ENCODE measurements at regions not wholly inside any gene's neighbourhood (a gene's known extent, or its start where the extent isn't known, plus 50 kb on each side); places are given as distances from the start of the nearest gene placed in this dataset.

DNA sequence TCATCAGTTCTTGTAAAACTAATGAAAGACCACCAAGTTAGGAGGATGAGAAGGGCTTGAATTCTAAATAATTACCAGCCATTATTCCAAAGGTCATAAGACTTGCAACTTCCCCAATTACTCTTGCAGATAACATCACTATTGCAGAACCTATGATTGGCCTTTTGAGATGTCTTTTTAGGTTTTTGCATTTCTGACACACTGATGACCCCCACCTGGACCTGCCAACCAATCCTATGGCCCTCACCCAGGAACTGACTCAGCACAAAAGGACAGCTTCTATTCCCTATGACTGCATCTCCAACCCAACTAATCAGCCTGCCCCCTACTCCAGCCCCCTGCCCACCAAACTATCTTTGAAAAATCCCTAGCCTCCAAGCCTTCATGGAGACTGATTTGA lies 111.5 kb upstream of the COPS8 start:
- H3K4me1 Mint-ChIP-seq (ENCODE audit: low read depth): peaks cover 33% of the 10 kb centered on the region
- no peak for TF ChIP-seq CTCF (IDR thresholded peaks at IDR 0.05)
- H3K9me3 Mint-ChIP-seq: no peaks in the 10 kb centered on the region
- Histone ChIP-seq H3K9me3 (ENCODE audit: control insufficient read depth in 1 of 2, insufficient read depth in 1 of 2, low read length in 2 of 2) (peaks cover 0 to 7% of the 10 kb centered on the region in 2 experiments), H3K27ac (ENCODE audit: low read depth in 1 of 2, low read length in 2 of 2) (no peak overlapping the region), H3K36me3 (ENCODE audit: insufficient read depth, low read length) (no peaks in the 10 kb centered on the region), H3K4me3 (ENCODE audit: low read length) (no peak overlapping the region), H3K4me1 (ENCODE audit: insufficient read depth, low read length) (peaks cover 22% of the 10 kb centered on the region), H3K27me3 (ENCODE audit: control insufficient read depth in 1 of 2, insufficient read depth in 2 of 2, low read length in 2 of 2) (no peaks in the 10 kb centered on the region)
- no peaks in the 10 kb centered on the region for H3K27me3 Mint-ChIP-seq
- H3K4me3 Mint-ChIP-seq: no peak overlapping the region
- no peak overlapping the region for H3K27ac Mint-ChIP-seq
- H3K36me3 Mint-ChIP-seq (ENCODE audit: low read depth): no peaks in the 10 kb centered on the region
- ChIA-PET CTCF (interaction anchor here (1.2 kb wide), 1 partner anchor 8 kb away, joined by 3 read pairs; no protein-coding TSS in a partner anchor), POLR2A (no interaction called here)
- intact Hi-C loops (cut with DNase I, micrococcal nuclease): no loop called here
- DNase-seq: no peak
- ATAC-seq (ENCODE audit: poor library complexity): no peak

DNA sequence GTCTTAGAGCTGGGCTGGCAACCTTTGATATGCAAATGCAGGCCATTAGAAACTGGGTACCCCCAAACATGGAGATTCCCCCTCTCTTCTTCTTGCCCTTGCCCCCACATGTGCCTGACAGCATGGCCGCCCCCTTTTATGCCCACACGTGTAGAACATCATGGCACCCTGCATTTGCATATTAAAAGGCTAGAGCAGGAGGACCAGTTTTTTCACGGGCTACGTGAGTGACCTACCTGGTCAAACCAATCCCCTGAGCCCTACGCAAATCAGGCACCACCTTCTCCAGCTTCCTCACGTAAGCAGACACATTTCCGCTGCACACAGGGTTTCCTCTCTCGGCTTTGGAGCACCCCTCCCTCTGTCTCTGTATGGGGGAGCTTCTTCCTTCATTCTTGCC lies 110.9 kb upstream of the COPS8 start:
- Histone ChIP-seq H3K27ac (ENCODE audit: low read depth in 1 of 2, low read length in 2 of 2) (no peak overlapping the region), H3K27me3 (ENCODE audit: control insufficient read depth in 1 of 2, insufficient read depth in 2 of 2, low read length in 2 of 2) (no peaks in the 10 kb centered on the region), H3K9me3 (ENCODE audit: control insufficient read depth in 1 of 2, insufficient read depth in 1 of 2, low read length in 2 of 2) (peaks cover 0 to 7% of the 10 kb centered on the region in 2 experiments), H3K4me1 (ENCODE audit: insufficient read depth, low read length) (peaks cover 16% of the 10 kb centered on the region), H3K36me3 (ENCODE audit: insufficient read depth, low read length) (no peaks in the 10 kb centered on the region), H3K4me3 (ENCODE audit: low read length) (no peak overlapping the region)
- DNase-seq: no peak
- POLR2A ChIA-PET: no interaction called here
- H3K9me3 Mint-ChIP-seq: no peaks in the 10 kb centered on the region
- no peak for ATAC-seq (ENCODE audit: poor library complexity)
- H3K4me3 Mint-ChIP-seq: no peak overlapping the region
- H3K4me1 Mint-ChIP-seq (ENCODE audit: low read depth): peaks cover 27% of the 10 kb centered on the region
- intact Hi-C loops (cut with DNase I, micrococcal nuclease): no loop called here
- no peak overlapping the region for H3K27ac Mint-ChIP-seq
- no peaks in the 10 kb centered on the region for H3K36me3 Mint-ChIP-seq (ENCODE audit: low read depth)
- H3K27me3 Mint-ChIP-seq: no peaks in the 10 kb centered on the region
- no peak for TF ChIP-seq CTCF (IDR thresholded peaks at IDR 0.05)
- CTCF ChIA-PET: no interaction called here

DNA sequence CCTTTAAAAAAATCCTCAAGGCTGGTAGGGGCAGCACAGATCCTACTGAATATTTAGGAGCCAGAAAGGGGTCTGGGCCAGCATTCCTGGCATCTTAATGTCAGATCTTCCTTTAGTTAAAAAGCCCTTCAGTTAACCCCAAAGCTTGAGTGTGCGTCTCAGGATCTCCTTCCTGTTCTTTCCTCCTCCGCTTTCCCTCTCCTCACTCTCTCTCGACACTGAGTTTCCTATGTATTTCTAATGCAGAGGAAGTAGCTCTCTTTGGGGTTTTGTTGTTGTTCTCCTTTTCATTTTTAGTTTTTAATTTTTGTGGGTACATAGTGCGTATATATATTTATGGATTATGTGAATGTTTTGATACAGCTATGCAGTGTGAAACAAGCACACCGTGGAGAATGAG lies 109.9 kb upstream of the COPS8 start:
- DNase-seq: no peak
- Histone ChIP-seq H3K9me3 (ENCODE audit: control insufficient read depth in 1 of 2, insufficient read depth in 1 of 2, low read length in 2 of 2) (peaks cover 0 to 7% of the 10 kb centered on the region in 2 experiments), H3K27me3 (ENCODE audit: control insufficient read depth in 1 of 2, insufficient read depth in 2 of 2, low read length in 2 of 2) (no peaks in the 10 kb centered on the region), H3K4me1 (ENCODE audit: insufficient read depth, low read length) (peaks cover 5% of the 10 kb centered on the region), H3K27ac (ENCODE audit: low read depth in 1 of 2, low read length in 2 of 2) (no peak overlapping the region), H3K4me3 (ENCODE audit: low read length) (no peak overlapping the region), H3K36me3 (ENCODE audit: insufficient read depth, low read length) (no peaks in the 10 kb centered on the region)
- no peak for ATAC-seq (ENCODE audit: poor library complexity)
- intact Hi-C loops (cut with DNase I, micrococcal nuclease): no loop called here
- no peaks in the 10 kb centered on the region for H3K27me3 Mint-ChIP-seq
- H3K9me3 Mint-ChIP-seq: no peaks in the 10 kb centered on the region
- no peak overlapping the region for H3K27ac Mint-ChIP-seq
- no peak overlapping the region for H3K4me3 Mint-ChIP-seq
- ChIA-PET CTCF (no interaction called here), POLR2A (no interaction called here)
- no peaks in the 10 kb centered on the region for H3K36me3 Mint-ChIP-seq (ENCODE audit: low read depth)
- TF ChIP-seq CTCF (IDR thresholded peaks at IDR 0.05): no peak
- H3K4me1 Mint-ChIP-seq (ENCODE audit: low read depth): peaks cover 17% of the 10 kb centered on the region

Data from CD4-positive, alpha-beta T cell (primary cell).